Mucosa of descending colon (tissue), 3 donors: ENCODE measurements at regions not wholly inside any gene's neighbourhood (a gene's known extent, or its start where the extent isn't known, plus 50 kb on each side); places are given as distances from the start of the nearest gene placed in this dataset.
"Not testable (repeated sequence)": the region's sequence is repeated elsewhere in the genome, so short reads cannot be mapped to it uniquely, and the experiment has no call there.

Experiments
- ATAC-seq: fragments of 200-7000 bp; cut with Tn5 transposase; one replicate; pipeline ENCODE4 v1.9.1; 2020; ENCODE audit warnings: mild to moderate bottlenecking, moderate library complexity
- DNase-seq, 3 donors: peaks; one replicate each; pipeline ENCODE4 v3.0.0-alpha.2; 2020
- H3K36me3 ChIP-seq: fragments of 200-600 bp; one replicate; pipeline ENCODE4 v1.8.0; 2021; ENCODE audit warnings: low read depth, mild to moderate bottlenecking
- H3K4me1 ChIP-seq: fragments of 200-600 bp; one replicate; pipeline ENCODE4 v1.8.0; 2021; ENCODE audit warnings: low read depth, mild to moderate bottlenecking
- H3K4me3 ChIP-seq: fragments of 200-600 bp; one replicate; pipeline ENCODE4 v1.8.0; 2021; ENCODE audit warnings: mild to moderate bottlenecking
- H3K9me3 ChIP-seq: fragments of 200-600 bp; one replicate; pipeline ENCODE4 v1.8.0; 2021; ENCODE audit warnings: mild to moderate bottlenecking
- intact Hi-C, 2 donors: fragments of 100-400 bp; cut with DNase I in 1 of 2; cut with micrococcal nuclease in 1 of 2; formaldehyde crosslinking; loops; one replicate each; pipeline versions ENCODE4 v1.11.0 to v1.11.1; 2022; cut with DNase I, micrococcal nuclease
- TF ChIP-seq, protein P1 (sequence below): fragments of 200-600 bp; IDR thresholded peaks from one replicate; pipeline ENCODE4 v1.8.0; 2022; ENCODE audit warnings: antibody characterized with exemption, mild to moderate bottlenecking
- donor health status: DM: no; HTN: no; CAD: no; lungs with moderate emphysema.
- donor health status: DM: no; HTN: no; CAD: no.
- donor health status: DM: no; HTN: yes; CAD: no.

GRCh38 chr1:196009362-196009761 lies 598.9 kb downstream of the KCNT2 start:
- DNase-seq: no peak
- H3K4me3 ChIP-seq: no peak overlapping the region
- intact Hi-C loops: no loop called here
- no peaks in the 10 kb centered on the region for H3K9me3 ChIP-seq
- ATAC-seq: no peak
- TF ChIP-seq, protein P1, sequence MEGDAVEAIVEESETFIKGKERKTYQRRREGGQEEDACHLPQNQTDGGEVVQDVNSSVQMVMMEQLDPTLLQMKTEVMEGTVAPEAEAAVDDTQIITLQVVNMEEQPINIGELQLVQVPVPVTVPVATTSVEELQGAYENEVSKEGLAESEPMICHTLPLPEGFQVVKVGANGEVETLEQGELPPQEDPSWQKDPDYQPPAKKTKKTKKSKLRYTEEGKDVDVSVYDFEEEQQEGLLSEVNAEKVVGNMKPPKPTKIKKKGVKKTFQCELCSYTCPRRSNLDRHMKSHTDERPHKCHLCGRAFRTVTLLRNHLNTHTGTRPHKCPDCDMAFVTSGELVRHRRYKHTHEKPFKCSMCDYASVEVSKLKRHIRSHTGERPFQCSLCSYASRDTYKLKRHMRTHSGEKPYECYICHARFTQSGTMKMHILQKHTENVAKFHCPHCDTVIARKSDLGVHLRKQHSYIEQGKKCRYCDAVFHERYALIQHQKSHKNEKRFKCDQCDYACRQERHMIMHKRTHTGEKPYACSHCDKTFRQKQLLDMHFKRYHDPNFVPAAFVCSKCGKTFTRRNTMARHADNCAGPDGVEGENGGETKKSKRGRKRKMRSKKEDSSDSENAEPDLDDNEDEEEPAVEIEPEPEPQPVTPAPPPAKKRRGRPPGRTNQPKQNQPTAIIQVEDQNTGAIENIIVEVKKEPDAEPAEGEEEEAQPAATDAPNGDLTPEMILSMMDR: no peak
- no peaks in the 10 kb centered on the region for H3K36me3 ChIP-seq
- no peaks in the 10 kb centered on the region for H3K4me1 ChIP-seq

- intact Hi-C loops: no loop called here
- ATAC-seq (no peak), DNase-seq (no peak)
- Histone ChIP-seq H3K4me1 (no peaks in the 10 kb centered on the region), H3K36me3 (no peaks in the 10 kb centered on the region), H3K9me3 (no peaks in the 10 kb centered on the region), H3K4me3 (no peak overlapping the region)
- TF ChIP-seq, protein P1: no peak
Observed at GRCh38 chr1:196007763-196008162, 600.5 kb downstream of the KCNT2 start.

GRCh38 chr1:196005426-196005825 lies 602.8 kb downstream of the KCNT2 start:
- ATAC-seq (no peak), DNase-seq (no peak)
- Histone ChIP-seq H3K4me1 (no peaks in the 10 kb centered on the region), H3K4me3 (no peak overlapping the region), H3K9me3 (no peaks in the 10 kb centered on the region), H3K36me3 (no peaks in the 10 kb centered on the region)
- intact Hi-C loops: no loop called here
- TF ChIP-seq, protein P1: no peak

- H3K4me3 ChIP-seq, H3K4me1 ChIP-seq, H3K9me3 ChIP-seq, intact Hi-C loops, H3K36me3 ChIP-seq, ATAC-seq, DNase-seq: not testable (repeated sequence)
Observed at GRCh38 chr1:196004388-196004787, 603.9 kb downstream of the KCNT2 start.

- no peak for DNase-seq
- H3K4me1 ChIP-seq: no peaks in the 10 kb centered on the region
- no peak for ATAC-seq
- TF ChIP-seq, protein P1: no peak
- no peaks in the 10 kb centered on the region for H3K9me3 ChIP-seq
- intact Hi-C loops: no loop called here
- H3K4me3 ChIP-seq: no peak overlapping the region
- no peaks in the 10 kb centered on the region for H3K36me3 ChIP-seq
Observed at GRCh38 chr1:196002906-196003305, 605.3 kb downstream of the KCNT2 start.

DNA sequence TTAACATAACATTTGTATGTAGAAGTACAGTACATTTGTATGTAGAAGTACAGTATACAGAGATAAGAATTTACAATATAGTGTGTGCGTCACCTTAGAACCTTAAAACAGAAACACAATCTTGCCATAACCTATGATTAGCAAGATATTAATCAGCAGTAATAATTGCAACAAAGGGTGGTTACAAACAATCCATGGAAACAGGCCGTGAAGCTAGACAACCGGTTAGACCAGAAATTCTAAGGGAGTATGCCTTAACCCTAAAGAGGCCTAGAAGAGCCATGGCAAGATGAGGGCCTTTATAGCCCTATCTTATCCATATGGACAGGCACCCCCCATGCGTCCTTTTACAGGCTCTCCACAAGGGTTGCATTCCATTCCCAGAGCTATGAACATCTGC lies 605.9 kb downstream of the KCNT2 start:
- intact Hi-C loops, H3K9me3 ChIP-seq, ATAC-seq, DNase-seq, H3K4me3 ChIP-seq, H3K4me1 ChIP-seq, H3K36me3 ChIP-seq: not testable (repeated sequence)

DNA sequence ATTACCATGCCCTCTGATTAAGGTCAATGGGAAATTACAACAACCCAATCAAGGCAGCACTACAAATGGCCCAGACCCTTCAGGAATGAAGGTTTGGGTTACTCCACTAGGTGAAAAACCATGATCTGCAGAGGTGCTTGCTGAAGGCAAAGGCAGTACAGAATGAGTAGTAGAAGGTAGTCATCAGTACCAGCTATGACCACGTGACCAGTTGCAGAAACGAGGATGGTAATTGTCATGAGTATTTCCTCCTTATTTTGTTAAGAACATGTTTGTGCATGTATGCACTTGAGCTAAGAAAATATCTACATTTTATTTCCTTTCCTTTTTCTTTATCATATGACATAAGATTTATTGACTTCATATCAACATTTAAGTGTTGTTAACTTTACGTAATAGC lies 607.1 kb downstream of the KCNT2 start:
- ATAC-seq: no peak
- Histone ChIP-seq H3K4me1 (no peaks in the 10 kb centered on the region), H3K4me3 (no peak overlapping the region), H3K9me3 (no peaks in the 10 kb centered on the region), H3K36me3 (no peaks in the 10 kb centered on the region)
- DNase-seq: no peak
- TF ChIP-seq, protein P1: no peak
- intact Hi-C loops: no loop called here
